GM03348 (cell line): ENCODE measurements at regions not wholly inside any gene's neighbourhood (a gene's known extent, or its start where the extent isn't known, plus 50 kb on each side); places are given as distances from the start of the nearest gene placed in this dataset.
A peak's percentile ranks its signal among the peaks of the same experiment; 100 is the strongest.
"Not testable (repeated sequence)": the region's sequence is repeated elsewhere in the genome, so short reads cannot be mapped to it uniquely, and the experiment has no call there.

Source experiments
- DNase-seq: peaks from one replicate; pipeline ENCODE4 v3.0.0; 2012; ENCODE audit warnings: low spot score

GRCh38 chr12:34226044-34226443 is 203.7 kb downstream of the ALG10 start:
- not testable (repeated sequence) for DNase-seq

- DNase-seq: not testable (repeated sequence)
These were observed 205.8 kb downstream of the ALG10 start for GRCh38 chr12:34228046-34228445.

GRCh38 chr12:34229033-34229432 is 206.7 kb downstream of the ALG10 start:
- DNase-seq: not testable (repeated sequence)

- no peak for DNase-seq
These were observed 211.3 kb downstream of the ALG10 start for GRCh38 chr12:34233618-34234017.

GRCh38 chr12:34236073-34236472 is 213.8 kb downstream of the ALG10 start:
- no peak for DNase-seq

- no peak for DNase-seq
These were observed 222.3 kb downstream of the ALG10 start for GRCh38 chr12:34244608-34245007.

- DNase-seq: no peak
These were observed 227.0 kb downstream of the ALG10 start for GRCh38 chr12:34249271-34249670.

GRCh38 chr12:34251879-34252278 is 229.6 kb downstream of the ALG10 start:
- DNase-seq: not testable (repeated sequence)

- DNase-seq: no peak
These were observed 231.4 kb downstream of the ALG10 start for GRCh38 chr12:34253674-34254073.

GRCh38 chr12:34257093-34257492 is 234.8 kb downstream of the ALG10 start:
- no peak for DNase-seq

GRCh38 chr12:34262140-34262539 is 239.8 kb downstream of the ALG10 start:
- DNase-seq: not testable (repeated sequence)

GRCh38 chr12:34264110-34264509 is 241.8 kb downstream of the ALG10 start:
- DNase-seq: no peak

- DNase-seq: not testable (repeated sequence)
These were observed 251.4 kb downstream of the ALG10 start for GRCh38 chr12:34273703-34274102.

GRCh38 chr12:34275129-34275528 is 252.8 kb downstream of the ALG10 start:
- peak; percentile 2 for DNase-seq

- DNase-seq: no peak
These were observed 264.2 kb downstream of the ALG10 start for GRCh38 chr12:34286483-34286882.

- no peak for DNase-seq
These were observed 264.6 kb downstream of the ALG10 start for GRCh38 chr12:34286934-34287333.

- DNase-seq: no peak
These were observed 265.1 kb downstream of the ALG10 start for GRCh38 chr12:34287437-34287836.

GRCh38 chr12:34287986-34288962 is 266.0 kb downstream of the ALG10 start:
- no peak for DNase-seq

- no peak for DNase-seq
These were observed 266.7 kb downstream of the ALG10 start for GRCh38 chr12:34288963-34289345.

- no peak for DNase-seq
These were observed 267.4 kb downstream of the ALG10 start for GRCh38 chr12:34289431-34290380.

GRCh38 chr12:34290381-34290995 is 268.2 kb downstream of the ALG10 start:
- DNase-seq: no peak

GRCh38 chr12:34291001-34291400 is 268.7 kb downstream of the ALG10 start:
- no peak for DNase-seq
